ENCODE measurements at regions not wholly inside any gene's neighbourhood (a gene's known extent, or its start where the extent isn't known, plus 50 kb on each side); places are given as distances from the start of the nearest gene placed in this dataset.
"Not testable (repeated sequence)": the region's sequence is repeated elsewhere in the genome, so short reads cannot be mapped to it uniquely, and the experiment has no call there.

DNA sequence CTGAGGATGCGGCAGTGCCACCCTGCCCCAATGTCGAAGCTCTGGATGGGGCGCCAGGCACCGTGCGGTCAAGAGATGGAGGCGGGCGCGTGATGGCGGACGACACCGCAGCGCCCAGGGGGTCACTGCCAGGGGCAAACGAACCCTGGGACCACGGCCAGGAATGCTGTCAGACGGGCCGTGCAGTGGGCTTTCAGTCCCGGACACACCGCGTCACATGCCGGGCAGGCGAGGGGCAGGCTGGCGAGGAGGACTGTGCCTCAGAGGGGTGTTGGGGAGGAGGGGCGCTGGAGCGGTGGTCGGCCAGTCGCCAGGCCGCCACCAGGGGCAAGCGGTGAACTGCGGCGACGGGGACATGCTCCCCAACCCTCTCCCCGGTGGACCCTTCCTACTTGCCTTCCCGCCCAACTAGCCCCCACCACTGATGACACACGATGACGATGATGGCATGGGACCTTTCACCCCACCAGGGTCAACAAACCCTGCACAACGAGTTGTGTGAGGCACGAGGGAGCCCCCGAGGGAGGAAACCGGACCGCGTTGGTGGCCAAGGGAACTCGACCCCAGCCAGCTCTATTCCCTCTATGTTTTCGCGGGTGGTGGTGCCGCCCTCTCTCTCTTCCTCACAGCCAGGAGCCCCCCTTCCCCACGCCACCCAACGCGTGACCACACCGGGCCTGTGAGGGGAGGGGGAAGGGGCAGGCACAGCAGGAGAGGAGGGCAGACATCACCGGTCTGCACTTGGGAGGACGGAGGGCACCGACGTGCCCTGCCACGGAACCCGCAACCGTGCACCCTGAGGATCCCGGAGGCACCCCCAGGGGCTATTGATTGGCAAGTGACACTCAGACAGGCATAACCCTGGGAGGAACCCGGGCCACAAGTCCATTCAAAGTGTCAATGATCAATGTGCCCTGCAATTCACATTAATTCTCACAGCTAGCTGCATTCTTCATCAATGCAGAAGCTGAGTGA lies 1960.9 kb upstream of the DEFB115 start:
- DNase-seq (ENCODE audit: low spot score) = no peak

DNA sequence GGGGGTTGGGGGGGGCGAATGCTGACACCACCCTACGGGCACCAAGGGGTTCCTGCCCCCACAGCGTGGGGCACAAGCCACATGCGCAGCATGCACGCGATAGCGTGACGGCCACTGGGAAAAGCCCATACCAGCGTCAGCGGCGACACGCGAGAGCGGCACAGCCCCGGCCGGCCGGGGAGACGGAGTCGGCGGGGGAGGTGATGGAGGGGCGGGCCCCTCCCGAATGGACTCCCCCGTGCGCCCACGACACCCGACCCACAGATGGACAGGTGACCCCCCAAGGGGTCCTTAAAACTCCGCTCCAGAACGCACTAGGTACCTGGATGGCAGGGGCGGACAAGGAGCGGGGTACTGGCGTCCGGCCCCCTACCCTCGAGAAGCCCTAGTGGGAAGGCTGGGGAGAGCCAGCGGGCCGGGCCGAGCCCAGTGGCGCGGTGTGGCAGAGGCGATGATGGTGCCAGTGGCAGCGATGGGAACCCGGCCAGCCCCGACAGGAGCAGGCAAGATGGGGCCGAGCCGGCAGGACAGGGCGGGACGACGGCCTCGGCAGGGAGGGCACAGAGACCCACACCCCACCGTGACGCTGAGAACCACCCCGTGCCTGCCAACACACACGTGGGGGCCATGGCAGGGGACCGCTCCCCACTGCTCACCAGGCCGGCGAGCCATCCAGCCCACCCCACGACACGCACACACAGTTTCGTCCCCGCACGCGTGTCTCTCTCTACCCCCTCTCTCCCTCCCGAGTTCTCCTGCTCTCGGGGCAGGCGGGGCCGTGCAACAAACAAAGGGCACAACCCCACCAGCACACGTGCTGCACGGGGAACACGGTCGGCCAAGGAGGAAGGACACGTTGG lies 1959.8 kb upstream of the DEFB115 start:
- DNase-seq (ENCODE audit: low spot score) = no peak

DNA sequence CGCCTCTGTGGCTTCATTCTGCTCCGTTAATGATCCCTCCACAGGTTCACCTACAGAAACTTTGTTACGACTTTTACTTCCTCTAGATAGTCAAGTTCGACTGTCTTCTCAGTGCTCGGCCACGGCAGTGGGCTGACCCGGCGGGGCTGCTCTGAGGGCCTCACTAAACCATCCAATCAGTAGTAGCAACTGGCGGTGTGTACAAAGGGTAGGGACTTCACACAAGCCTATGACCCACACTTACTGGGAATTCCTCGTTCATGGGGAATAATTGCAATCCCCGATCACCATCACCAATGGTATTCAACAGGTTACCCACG lies 1959.2 kb upstream of the DEFB115 start:
- DNase-seq (ENCODE audit: low spot score) = no peak

DNA sequence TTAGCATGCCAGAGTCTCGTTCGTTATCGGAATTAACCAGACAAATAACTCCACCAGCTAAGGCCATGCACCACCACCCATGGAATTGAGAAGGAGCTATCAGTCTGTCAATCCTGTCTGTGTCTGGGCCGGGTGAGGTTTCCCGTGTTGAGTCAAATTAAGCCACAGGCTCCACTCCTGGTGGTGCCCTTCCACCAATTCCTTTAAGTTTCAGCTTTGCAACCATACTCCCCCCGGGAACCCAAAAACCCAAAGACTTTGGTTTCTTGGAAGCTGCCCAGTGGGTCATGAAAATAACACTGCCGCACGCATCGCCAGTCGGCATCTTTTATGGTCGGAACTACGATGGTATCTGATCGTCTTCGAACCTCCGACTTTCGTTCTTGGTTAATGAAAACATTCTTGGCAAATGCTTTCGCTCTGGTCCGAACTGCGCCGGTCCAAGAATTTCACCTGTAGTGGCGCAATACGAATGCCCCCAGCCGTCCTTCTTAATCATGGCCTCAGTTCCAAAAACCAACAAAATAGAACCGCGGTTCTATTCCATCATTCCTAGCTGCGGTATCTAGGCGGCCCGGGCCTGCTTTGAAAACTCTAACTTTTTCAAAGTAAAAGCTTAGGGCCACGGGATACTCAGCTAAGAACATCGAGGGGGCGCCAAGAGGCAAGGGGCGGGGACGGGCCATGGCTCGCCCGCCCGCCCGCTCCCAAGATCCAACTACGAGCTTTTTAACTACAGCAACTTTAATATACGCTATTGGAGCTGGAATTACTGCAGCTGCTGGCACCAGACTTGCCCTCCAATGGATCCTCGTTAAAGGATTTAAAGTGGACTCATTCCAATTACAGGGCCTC lies 1958.5 kb upstream of the DEFB115 start:
- DNase-seq (ENCODE audit: low spot score) = no peak

DNA sequence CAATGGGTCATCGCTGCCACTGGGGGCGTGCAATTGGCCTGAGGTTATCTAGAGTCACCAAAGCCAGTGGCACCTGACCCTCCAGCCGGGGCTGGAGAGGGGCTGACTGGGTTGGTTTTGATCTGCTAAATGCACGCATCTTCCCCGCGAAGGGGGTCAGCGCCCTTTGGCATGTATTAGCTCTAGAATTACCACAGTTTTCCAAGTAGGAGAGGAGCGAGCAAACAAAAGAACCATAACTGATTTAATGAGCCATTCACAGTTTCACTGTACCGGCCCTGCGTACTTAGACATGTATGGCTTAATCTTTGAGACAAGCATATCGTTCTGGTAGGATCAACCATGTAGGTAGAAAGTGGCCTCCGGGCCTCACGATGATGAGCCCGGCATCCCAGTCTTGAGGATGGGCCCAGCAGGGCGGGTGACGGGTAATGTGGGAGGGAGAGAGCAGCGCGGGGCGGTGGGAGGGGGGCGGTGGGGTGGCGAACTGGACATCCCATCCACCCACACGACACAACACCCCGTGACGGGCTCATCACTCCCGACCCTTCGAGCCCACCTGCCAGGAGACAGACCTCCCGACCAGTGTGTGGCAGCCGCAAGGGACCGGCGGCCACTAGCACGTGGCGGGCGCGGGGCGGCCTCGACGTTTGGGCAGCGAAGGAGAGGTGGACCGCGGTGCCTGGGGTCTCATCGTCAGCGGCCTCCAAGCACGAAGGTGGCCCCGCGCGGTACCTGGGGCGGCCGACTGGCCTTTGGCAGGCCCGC lies 1957.5 kb upstream of the DEFB115 start:
- no peak for DNase-seq (ENCODE audit: low spot score)

DNA sequence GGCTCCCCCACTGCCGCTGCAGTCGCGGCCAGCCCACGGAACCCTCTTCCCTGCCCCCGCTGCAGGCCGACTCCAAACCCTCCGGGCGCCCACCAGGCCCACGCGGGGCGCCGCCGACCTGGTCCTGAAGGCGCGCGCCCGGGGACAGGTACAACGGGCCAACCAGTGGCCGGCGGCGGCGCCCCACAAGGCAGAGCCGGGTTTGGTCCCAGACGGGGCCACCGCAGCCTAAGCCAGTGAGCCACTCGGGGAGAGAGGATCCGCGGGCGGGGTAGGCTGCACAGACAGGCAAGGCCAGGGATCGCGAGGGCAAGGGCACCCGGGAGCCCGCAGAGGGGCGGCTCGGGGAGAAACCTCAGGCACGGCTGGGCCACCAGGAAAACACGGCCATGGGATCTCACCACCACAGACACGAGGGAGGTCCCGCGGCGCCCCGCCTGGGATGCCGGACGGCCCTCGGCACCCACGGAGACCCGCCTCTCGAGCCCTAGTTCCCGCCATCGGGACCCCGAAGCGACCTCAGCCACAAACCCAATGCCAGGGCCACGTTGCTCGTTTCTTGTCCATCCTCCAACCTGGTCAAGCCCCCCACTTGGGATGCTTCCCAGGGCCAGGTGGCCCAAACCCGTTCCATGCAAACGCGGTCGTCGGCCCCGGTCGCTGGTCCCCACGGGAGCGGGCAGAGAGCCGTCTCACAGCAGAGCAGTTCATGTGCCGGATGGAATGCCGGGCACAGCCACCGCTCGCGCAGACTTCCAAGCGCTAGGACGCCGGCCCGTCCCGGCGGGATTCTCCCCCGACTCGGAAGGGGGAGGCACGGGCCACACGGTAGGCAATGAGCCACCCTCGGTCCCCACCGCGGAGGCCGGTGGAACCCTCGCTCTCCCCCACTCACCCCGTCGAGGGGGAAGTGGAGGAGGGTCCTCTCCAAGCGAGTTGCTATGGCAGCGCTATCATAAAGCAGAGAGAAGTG lies 1956.6 kb upstream of the DEFB115 start:
- DNase-seq (ENCODE audit: low spot score) = no peak

DNA sequence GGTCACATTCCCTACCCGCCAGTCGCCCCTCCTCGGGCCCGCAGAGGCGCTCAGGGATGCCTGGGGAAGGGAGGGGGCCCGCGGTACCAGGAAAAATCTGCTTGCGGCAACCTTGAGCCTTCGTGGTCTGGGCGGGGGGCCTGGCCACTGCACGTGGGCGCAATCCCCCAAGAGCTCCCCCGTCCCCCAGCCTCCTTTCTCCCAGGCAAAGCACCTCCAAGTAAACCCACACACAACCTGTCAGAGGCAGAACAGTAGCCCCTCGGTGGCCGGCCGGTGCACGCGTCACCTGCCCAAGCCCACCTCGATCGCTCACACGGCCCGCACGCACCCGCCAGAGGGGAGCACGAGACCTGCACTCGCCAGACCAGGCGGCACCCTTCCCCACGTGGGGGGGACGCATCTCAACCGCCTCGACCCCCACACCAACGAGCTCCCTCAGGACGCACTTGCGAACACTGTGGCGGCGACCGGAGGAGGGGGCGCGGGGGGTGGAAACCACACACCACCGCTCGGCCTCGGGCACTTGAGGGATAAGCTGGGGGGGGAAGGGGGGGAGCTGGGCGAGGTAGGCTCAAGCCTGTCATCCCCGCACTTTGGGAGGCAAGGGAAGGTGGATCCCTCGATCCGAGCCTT lies 1955.7 kb upstream of the DEFB115 start:
- DNase-seq (ENCODE audit: low spot score) = no peak

DNA sequence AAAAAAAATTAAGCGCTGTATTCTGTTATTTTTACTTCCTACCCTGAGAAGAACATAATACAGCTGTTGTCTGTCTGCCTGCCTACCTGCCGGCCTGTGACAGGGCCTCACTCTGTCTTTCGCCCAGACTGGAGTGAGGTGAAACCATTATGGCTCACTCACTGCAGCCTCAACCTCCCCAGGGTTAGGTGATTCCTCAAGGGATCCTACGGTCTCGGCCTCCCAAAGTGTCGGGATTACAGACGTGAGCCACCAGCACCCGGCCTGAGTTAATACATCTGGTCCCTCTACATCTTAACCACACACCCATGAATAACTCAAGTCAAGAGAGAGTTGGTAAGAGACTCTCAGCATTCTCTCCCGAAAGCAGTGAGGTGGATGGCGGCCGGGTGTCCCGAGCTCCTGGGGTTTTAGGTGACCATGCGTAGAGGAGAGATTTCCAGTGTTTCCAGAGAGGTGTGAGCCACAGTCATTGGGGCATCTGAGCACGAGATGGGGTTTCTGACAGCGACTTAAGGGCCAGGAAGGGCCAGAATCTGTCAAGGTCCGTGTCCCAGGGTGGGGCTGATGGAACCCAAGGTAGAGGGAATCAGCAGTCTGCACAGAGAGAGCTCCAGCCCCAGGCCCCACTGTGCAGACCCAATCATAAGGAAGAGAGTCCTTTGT lies 1954.4 kb upstream of the DEFB115 start:
- no peak for DNase-seq (ENCODE audit: low spot score)

DNA sequence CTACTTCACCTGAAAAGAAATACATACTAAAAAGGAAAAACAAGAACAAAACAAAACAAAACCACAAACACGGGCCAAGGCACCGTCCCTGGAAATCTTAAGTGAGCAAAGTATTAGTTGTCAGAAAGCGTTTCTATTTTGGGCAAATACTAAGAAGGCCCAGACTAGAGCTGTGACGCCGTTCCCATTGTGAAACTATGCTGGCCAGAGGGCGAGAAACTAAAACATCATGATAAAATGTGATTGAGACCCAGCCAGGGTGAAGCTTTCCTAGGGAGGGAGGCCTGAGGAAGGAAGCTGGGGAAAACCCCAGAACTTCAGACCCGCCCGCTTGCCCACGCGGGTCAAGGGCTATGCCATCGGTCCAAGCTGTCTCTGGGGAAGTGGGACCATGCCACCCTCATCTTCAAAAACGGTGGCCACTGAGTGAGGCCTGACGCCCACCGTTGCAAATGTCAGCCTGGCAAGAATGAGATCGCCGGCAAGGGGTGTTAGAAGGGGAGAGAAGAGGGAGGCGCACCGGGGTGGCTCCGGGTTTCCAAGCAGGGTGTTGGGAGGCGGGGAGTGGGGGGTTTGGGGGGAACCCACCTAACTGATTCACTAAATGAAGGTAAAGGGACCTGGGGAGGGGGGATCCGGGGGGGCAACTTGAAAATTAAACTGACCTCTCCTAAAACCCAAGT lies 1950.9 kb upstream of the DEFB115 start:
- DNase-seq (ENCODE audit: low spot score) = no peak

DNA sequence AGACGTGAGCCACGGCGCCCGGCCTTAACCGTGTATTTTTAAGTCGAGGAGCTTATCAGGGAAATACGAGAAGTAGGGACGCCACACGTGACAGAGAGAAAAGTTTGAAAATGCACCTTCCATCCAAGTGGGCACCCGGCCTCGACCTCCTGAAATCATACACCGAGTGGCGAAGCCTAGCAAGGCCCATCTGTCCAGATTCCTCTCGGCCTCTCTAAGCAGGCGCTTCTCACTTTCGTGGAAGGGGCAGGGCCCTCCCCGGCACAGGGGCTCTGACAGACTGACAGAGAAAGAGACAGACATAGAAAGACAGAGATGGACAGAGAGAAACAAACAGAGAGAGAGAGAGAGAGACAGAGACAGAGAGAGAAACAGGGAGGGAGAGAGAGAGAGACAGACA lies 1950.0 kb upstream of the DEFB115 start:
- not testable (repeated sequence) for DNase-seq (ENCODE audit: low spot score)

DNA sequence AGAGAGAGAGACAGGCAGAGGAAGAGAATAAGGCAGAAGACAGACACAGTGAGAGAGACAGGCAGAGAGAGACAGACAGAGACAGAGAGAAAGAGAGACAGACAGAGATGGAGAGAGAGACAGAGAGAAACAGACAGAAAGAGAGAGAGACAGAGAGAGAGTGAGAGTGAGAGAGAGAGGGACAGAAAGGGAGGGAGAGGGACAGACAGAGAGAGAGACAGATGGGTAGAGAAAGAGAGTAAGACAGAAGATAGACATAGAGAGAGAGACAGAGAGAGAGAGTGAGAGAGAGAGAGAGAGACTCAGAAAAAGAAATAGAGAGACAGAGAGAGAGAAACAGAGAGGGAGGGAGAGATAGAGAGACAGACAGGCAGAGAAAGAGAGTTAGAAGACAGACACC lies 1948.5 kb upstream of the DEFB115 start:
- DNase-seq (ENCODE audit: low spot score) = not testable (repeated sequence)

DNA sequence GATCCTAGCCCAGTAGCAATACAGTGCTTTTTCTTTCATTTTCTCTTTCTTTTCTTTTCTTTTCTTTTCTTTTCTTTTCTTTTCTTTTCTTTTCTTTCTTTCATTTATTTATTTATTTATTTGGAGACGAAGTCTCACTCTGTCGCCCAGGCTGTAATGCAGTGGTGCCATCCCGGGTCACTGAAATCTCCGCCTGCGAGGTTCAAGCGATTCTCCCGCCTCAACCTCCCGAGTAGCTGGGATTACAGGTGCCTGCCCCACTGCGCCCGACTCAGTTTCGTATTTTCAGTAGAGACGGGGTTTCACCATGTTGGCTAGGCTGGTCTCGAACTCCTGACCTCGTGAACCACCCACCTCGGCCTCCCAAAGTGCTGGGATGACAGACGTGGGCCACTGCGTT lies 1948.0 kb upstream of the DEFB115 start:
- not testable (repeated sequence) for DNase-seq (ENCODE audit: low spot score)

DNA sequence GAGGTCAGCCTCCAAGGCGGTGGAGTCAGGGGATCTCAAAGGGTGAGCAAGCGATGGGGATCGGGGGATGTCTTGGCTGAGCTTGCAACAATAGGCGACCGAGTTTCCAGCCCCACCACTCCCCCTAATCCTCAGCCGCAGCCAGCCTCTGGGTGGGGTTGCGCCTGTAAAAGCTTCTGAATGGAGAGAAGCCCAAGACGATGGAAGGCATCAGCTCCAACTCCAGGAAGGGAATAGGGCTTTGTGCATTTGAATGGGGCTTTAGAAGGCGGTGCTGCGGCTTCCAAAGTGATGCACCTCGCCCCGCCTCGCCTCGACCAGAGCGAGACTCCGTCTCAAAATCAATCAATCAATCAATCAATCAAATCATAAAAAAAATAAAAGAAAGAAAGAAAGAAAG lies 1946.4 kb upstream of the DEFB115 start:
- not testable (repeated sequence) for DNase-seq (ENCODE audit: low spot score)

DNA sequence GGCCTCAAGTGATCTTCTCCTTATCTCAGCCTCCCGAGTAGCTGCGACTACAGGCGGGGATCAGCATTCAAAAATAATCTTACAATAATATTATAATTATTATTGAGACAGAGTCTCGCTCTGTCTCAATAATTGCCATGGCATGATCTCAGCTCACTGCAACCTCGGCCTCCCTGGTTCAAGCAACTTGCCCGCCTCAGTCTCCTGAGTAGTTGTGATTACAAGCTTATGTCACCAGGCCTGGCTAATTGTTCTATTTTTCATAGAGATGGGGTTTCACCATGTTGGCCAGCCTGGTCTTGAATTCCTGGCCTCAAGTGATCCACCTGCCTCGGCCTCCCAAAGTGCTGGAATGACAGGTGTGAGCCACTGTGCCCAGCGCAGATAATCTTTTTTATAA lies 1944.8 kb upstream of the DEFB115 start:
- DNase-seq (ENCODE audit: low spot score) = not testable (repeated sequence)

DNA sequence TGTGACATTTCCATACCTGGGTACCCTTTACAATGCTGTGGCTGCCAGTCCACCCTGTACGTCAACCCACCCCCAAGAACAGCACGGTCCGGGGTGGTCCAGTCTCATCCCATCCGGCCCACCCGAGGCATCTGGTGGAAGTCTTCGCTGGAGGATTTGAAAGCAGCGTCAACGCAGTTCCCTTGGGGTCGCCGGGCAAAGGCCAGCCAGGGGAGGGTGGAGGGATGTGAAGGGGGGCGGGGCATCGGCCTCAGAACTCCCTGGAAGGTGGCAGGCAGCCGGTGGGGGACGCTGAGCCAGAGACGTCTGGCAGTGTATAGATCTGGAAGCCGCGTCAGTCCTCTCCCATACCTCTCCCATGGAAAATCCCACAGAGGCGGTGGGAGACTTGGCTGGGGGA lies 1944.0 kb upstream of the DEFB115 start:
- no peak for DNase-seq (ENCODE audit: low spot score)

DNA sequence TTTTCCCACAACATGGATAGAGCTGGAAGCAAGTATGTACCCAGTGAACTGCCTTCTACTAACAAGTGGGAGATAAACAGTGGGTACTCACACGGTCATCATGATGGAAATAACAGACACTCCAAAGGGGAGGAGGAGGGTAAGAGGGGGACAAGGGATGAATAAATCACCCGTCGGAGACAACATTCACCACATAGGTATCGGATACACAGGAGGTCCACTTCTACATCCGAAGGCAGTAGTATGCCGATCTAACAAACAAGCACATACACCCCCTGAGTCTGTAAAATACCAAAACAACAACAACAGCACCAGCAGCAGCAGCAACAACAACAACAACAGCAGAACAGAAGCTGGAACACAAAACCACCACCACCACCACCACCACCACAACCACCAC lies 1943.2 kb upstream of the DEFB115 start:
- DNase-seq (ENCODE audit: low spot score) = no peak

DNA sequence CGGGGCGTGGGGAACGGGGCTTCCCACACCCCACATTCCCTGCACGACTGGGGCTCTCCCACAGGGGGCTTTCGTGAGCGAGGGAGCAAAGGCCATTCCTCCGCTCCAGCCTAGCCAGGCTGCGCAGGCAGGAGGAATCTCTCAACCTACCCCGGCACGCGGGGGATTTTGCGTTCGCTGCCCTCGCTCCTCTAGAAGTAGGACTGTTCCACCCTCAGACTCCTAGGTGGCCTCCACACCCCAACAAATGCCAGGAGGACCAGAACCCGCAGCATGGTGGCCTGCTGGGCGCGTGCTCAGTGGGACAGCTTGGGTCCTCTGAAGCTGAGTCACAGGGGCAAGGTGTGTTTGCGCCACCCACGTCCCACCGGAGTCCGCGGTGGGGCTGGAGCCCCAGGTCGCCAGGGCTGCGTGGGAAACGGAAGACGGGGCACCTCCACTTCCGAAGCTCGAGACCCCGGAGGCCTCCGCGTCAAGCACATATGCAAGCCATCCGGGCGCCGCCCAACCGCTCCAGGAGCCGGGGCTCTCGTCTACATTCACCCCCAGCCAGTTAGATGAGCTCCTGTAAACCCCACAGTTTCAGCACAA lies 1938.5 kb upstream of the DEFB115 start:
- DNase-seq (ENCODE audit: low spot score) = no peak

DNA sequence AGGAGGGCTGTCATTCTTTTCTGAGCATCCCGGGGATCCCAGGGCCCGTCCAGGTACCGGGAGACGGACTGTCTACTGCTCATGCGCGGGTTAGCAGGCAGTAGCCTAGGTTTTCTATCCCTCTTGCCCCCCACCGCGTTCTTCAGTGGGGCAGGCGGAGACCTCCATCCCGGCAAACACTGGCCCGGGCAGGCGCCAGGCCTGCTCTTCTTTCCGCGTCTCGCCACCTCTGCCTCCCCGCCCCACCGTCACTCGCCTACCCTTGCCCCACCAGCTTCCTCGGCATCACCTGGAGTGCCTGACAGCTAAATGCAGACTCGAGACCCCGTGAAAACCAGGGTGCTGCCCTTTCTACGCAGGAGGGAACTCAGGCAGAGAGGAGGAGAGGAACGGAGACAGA lies 1937.7 kb upstream of the DEFB115 start:
- no peak for DNase-seq (ENCODE audit: low spot score)
